HG02885 (cell line): ENCODE measurements at regions not wholly inside any gene's neighbourhood (a gene's known extent, or its start where the extent isn't known, plus 50 kb on each side); places are given as distances from the start of the nearest gene placed in this dataset.

Experiments used
- ATAC-seq: cut with Tn5 transposase; IDR thresholded peaks from one replicate; pipeline ENCODE4 v1.9.1; 2021; ENCODE audit warnings: mild to moderate bottlenecking; ENCODE audit not compliant: unreplicated experiment, poor library complexity

- no peak for ATAC-seq
Observed at GRCh38 chr3:186487819-186488218, 56.4 kb downstream of the CRYGS start.

GRCh38 chr3:186487037-186487436 lies 57.1 kb downstream of the CRYGS start:
- ATAC-seq = no peak

GRCh38 chr3:186483611-186484340 lies 60.4 kb downstream of the CRYGS start:
- ATAC-seq = no peak

GRCh38 chr3:186481526-186481925 lies 62.7 kb downstream of the CRYGS start:
- ATAC-seq = no peak

GRCh38 chr3:186477876-186478275 lies 66.3 kb downstream of the CRYGS start:
- ATAC-seq = no peak

GRCh38 chr3:186477033-186477432 lies 67.1 kb downstream of the CRYGS start:
- no peak for ATAC-seq

GRCh38 chr3:186476541-186476940 lies 67.6 kb downstream of the CRYGS start:
- no peak for ATAC-seq

GRCh38 chr3:186476044-186476468 lies 68.1 kb downstream of the CRYGS start:
- no peak for ATAC-seq

GRCh38 chr3:186473166-186473565 lies 71.0 kb downstream of the CRYGS start:
- no peak for ATAC-seq

GRCh38 chr3:186472456-186473008 lies 71.6 kb downstream of the CRYGS start:
- no peak for ATAC-seq

- ATAC-seq = no peak
Observed at GRCh38 chr3:186471771-186472170, 72.4 kb downstream of the CRYGS start.

- no peak for ATAC-seq
Observed at GRCh38 chr3:186469525-186469924, 74.7 kb downstream of the CRYGS start.

- no peak for ATAC-seq
Observed at GRCh38 chr3:186467969-186468368, 76.2 kb downstream of the CRYGS start.

- ATAC-seq = no peak
Observed at GRCh38 chr3:186466391-186466974, 77.7 kb downstream of the CRYGS start.

GRCh38 chr3:186465508-186465907 lies 78.7 kb downstream of the CRYGS start:
- no peak for ATAC-seq

- ATAC-seq = no peak
Observed at GRCh38 chr3:186464424-186465093, 79.6 kb downstream of the CRYGS start.

GRCh38 chr3:186461141-186461540 lies 83.0 kb downstream of the CRYGS start:
- ATAC-seq = no peak

GRCh38 chr3:186459108-186459467 lies 85.1 kb downstream of the CRYGS start:
- no peak for ATAC-seq

GRCh38 chr3:186458306-186459107 lies 85.7 kb downstream of the CRYGS start:
- no peak for ATAC-seq

GRCh38 chr3:186457236-186457635 lies 86.9 kb downstream of the CRYGS start:
- no peak for ATAC-seq
